K562 (cell line): ENCODE measurements at regions not wholly inside any gene's neighbourhood (a gene's known extent, or its start where the extent isn't known, plus 50 kb on each side); places are given as distances from the start of the nearest gene placed in this dataset.

ENCODE experiments used
- ATAC-seq: fragments of 200-7000 bp; cut with Tn5 transposase; 3 replicates; pipeline ENCODE4 v1.9.1; 2020; ENCODE audit warnings: moderate library complexity
- BruUV-seq: library from RNA; stranded (reverse); fragments of 400-500 nt; replicated peaks from 2 replicates; lab custom pipeline; 2021; lab: Mats Ljungman, UMichigan
- CTCF ChIA-PET: fragments of 300-600 bp; formaldehyde crosslinking; extraction: SDS; loops from one replicate; lab custom pipeline; 2021; ENCODE audit warnings: low intra/inter-chr PET ratio; lab: Yijun Ruan, JAX
- POLR2A ChIA-PET: fragments of 300-600, 350-650 bp; sonication (Branson Sonifier 250); formaldehyde crosslinking; extraction: SDS; loops from one replicate; lab custom pipeline; 2021; ENCODE audit warnings: antibody characterized with exemption, inconsistent platforms; lab: Yijun Ruan, JAX
- DNase-seq, 4 experiments: peaks; one replicate each; pipeline versions ENCODE4 v3.0.0 to v3.0.0-alpha.2; 2011 to 2018; ENCODE audit warnings: low spot score in 3 of 4, mixed read lengths in 3 of 4; ENCODE audit errors: extremely low read depth in 1 of 4
- FAIRE-seq: peaks from 2 replicates; lab custom pipeline; 2011; peaks lifted over from hg19 to GRCh38; lab: Jason Lieb, UNC
- H2AFZ ChIP-seq: 2 replicates; pipeline ENCODE4 v1.6.0; 2011; ENCODE audit warnings: low read depth, low read length, control low read depth, inconsistent platforms
- H3K27ac ChIP-seq: fragments of 200-600 bp; 3 replicates; pipeline ENCODE4 v1.8.0; 2011; ENCODE audit warnings: low read depth, mild to moderate bottlenecking, control low read depth, inconsistent platforms, low read length, moderate library complexity, mixed read lengths; ENCODE audit errors: extremely low read depth
- H3K27me3 ChIP-seq, 2 experiments: fragments of 300-600 bp in 1 of 2; 2 replicates in 1 of 2; 3 replicates in 1 of 2; pipeline versions ENCODE4 v1.6.0 to v1.8.0; 2011; ENCODE audit warnings: inconsistent platforms in 2 of 2, low read length in 2 of 2, mild to moderate bottlenecking in 1 of 2, mixed read lengths in 1 of 2, moderate library complexity in 1 of 2; ENCODE audit not compliant: control insufficient read depth in 2 of 2, insufficient read depth in 2 of 2
- H3K36me3 ChIP-seq: fragments of 300-600 bp; 3 replicates; pipeline ENCODE4 v1.8.0; 2011; ENCODE audit warnings: mild to moderate bottlenecking, low read length, inconsistent platforms; ENCODE audit not compliant: control insufficient read depth, insufficient read depth
- H3K4me1 ChIP-seq, 2 experiments: fragments of 200-600 bp in 1 of 2; replicated peaks in 1 of 2; 2 replicates in 1 of 2; 3 replicates in 1 of 2; pipeline versions ENCODE4 v1.5.1 to v1.8.0; 2011; ENCODE audit warnings: inconsistent platforms in 2 of 2, low read length in 2 of 2, mild to moderate bottlenecking in 1 of 2, mixed read lengths in 1 of 2, moderate library complexity in 1 of 2; ENCODE audit not compliant: control insufficient read depth in 2 of 2, insufficient read depth in 2 of 2
- H3K4me2 ChIP-seq: 2 replicates; pipeline ENCODE4 v1.6.1; 2011; ENCODE audit warnings: low read length, control low read depth, inconsistent platforms, mixed read lengths; ENCODE audit not compliant: insufficient read depth
- H3K4me3 ChIP-seq: fragments of 200-600 bp; sonication (generic), shearing (Covaris generic); 2 replicates; pipeline ENCODE4 v1.5.1; 2016; ENCODE audit warnings: control low read depth, inconsistent platforms
- H3K79me2 ChIP-seq: fragments of 200-600 bp; 3 replicates; pipeline ENCODE4 v1.8.0; 2011; ENCODE audit warnings: low read length, inconsistent platforms; ENCODE audit not compliant: control insufficient read depth, insufficient read depth
- H3K9ac ChIP-seq, 2 experiments: 2 replicates each; pipeline versions ENCODE4 v1.6.0 to v1.6.1; 2011; ENCODE audit warnings: low read depth in 2 of 2, low read length in 2 of 2, control low read depth in 1 of 2, inconsistent platforms in 1 of 2, mild to moderate bottlenecking in 1 of 2, mixed read lengths in 1 of 2; ENCODE audit not compliant: insufficient read depth in 1 of 2
- H3K9me1 ChIP-seq: one replicate; pipeline ENCODE4 v1.6.0; 2011; ENCODE audit warnings: inconsistent platforms, mild to moderate bottlenecking, low read length, moderate library complexity; ENCODE audit not compliant: control insufficient read depth, insufficient read depth
- H3K9me3 ChIP-seq: replicated peaks from 2 replicates; pipeline ENCODE4 v1.5.1; 2011; ENCODE audit warnings: low read depth, low read length, inconsistent platforms; ENCODE audit not compliant: control insufficient read depth, insufficient read depth
- H4K20me1 ChIP-seq: replicated peaks from 2 replicates; pipeline ENCODE4 v1.6.1; 2011; ENCODE audit warnings: low read length, inconsistent platforms, mixed read lengths; ENCODE audit not compliant: control insufficient read depth, insufficient read depth
- ESRRA ChIP-seq: fragments of 450-650 bp; IDR thresholded peaks from 2 replicates; pipeline ENCODE4 v1.6.1; 2014; ENCODE audit warnings: low read depth, mild to moderate bottlenecking, moderate library complexity, borderline replicate concordance
- FOXK1 ChIP-seq: sonication (generic); formaldehyde crosslinking; IDR thresholded peaks from 2 replicates; pipeline ENCODE4 v1.8.0; 2022; ENCODE audit warnings: missing genetic modification reagents, mild to moderate bottlenecking, borderline replicate concordance
- RB1 ChIP-seq: fragments of 450-650 bp; IDR thresholded peaks from 2 replicates; pipeline ENCODE4 v1.6.1; 2017; ENCODE audit warnings: low read depth, mild to moderate bottlenecking
- SP2 ChIP-seq: IDR thresholded peaks from 2 replicates; pipeline ENCODE4 v1.6.1; 2011; ENCODE audit warnings: mild to moderate bottlenecking, low read depth, low read length, moderate library complexity; ENCODE audit not compliant: poor library complexity, severe bottlenecking; ENCODE audit errors: extremely low read depth
- ZNF583 ChIP-seq: fragments of 250-450 bp; sonication (Bioruptor Pico); IDR thresholded peaks from 2 replicates; pipeline ENCODE4 v1.4.0; 2020
- ZNF75A ChIP-seq: fragments of 450-650 bp; formaldehyde crosslinking; IDR thresholded peaks from 2 replicates; pipeline ENCODE4 v1.4.0; 2020; ENCODE audit warnings: mild to moderate bottlenecking
- WGBS: fragments of 100-300 bp; shearing (Covaris generic); methylation state at CpG from one replicate; pipeline ENCODE4 v1.1.6; 2016; ENCODE audit warnings: low coverage, mixed read lengths; ENCODE audit not compliant: insufficient coverage; ENCODE audit errors: missing lambda C conversion rate; 5-methylcytosine and 5-hydroxymethylcytosine counted together
- in situ Hi-C: fragments of 300-500 bp; cut with MboI; formaldehyde crosslinking; loops from 4 replicates; pipeline ENCODE4 v1.15.0; 2018; ENCODE audit warnings: inconsistent platforms, mixed read lengths
- intact Hi-C: fragments of 100-400 bp; cut with micrococcal nuclease; formaldehyde crosslinking; loops from 2 replicates; pipeline ENCODE4 v1.14.2; 2022
- TF ChIP-seq, protein P1 (sequence below), 3 experiments: fragments of 200-800 bp in 1 of 3; sonication (Bioruptor generic) in 1 of 3; sonication (generic) in 1 of 3; formaldehyde crosslinking in 1 of 3; IDR thresholded peaks; 2 replicates each; pipeline versions ENCODE4 v1.6.1 to v1.8.0; 2016 to 2022; ENCODE audit warnings: mild to moderate bottlenecking in 2 of 3, missing compliant biosample characterization in 2 of 3, missing genetic modification characterization in 2 of 3, missing genetic modification reagents in 1 of 3
- TF ChIP-seq, protein P2 (sequence below), 2 experiments: fragments of 150-350 bp in 1 of 2; IDR thresholded peaks; 2 replicates each; pipeline ENCODE4 v1.6.1; 2012 to 2016; ENCODE audit warnings: low read depth in 2 of 2, low read length in 2 of 2, mild to moderate bottlenecking in 1 of 2, moderate library complexity in 1 of 2

DNA sequence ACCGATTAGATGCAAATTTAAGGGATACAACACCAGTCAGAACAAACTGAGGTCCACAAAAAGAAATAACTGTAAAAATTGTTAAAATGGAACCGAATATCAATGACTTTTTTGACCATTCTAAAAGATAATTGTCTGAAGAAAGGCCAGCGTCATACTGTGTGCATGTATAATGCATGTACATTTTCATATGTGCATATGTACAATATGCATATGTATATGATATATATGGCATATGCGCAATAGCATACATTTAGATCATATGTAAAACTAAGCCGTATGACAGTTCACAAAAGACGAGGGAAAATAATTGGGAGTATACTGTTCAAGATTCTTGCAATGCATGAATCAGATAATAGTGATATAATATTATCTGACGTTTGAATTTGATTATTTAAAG lies 475.8 kb upstream of the TMEM132C start:
- no peak overlapping the region for H3K9ac ChIP-seq
- no peaks in the 10 kb centered on the region for H3K9me1 ChIP-seq
- no peaks in the 10 kb centered on the region for H3K4me1 ChIP-seq
- no peaks in the 10 kb centered on the region for H3K36me3 ChIP-seq
- H3K79me2 ChIP-seq = no peaks in the 10 kb centered on the region
- POLR2A ChIA-PET = no interaction called here
- H3K4me2 ChIP-seq = no peak overlapping the region
- in situ Hi-C loops (no loop called here), intact Hi-C loops (no loop called here)
- no TSS peak for BruUV-seq
- no peak overlapping the region for H2AFZ ChIP-seq
- H3K4me3 ChIP-seq = no peak overlapping the region
- FAIRE-seq (no peak), ATAC-seq (no peak), DNase-seq (no peak)
- WGBS = 7% methylated on average over 7 of the region's 7 CpGs
- H3K27me3 ChIP-seq = no peaks in the 10 kb centered on the region
- H3K27ac ChIP-seq = no peak overlapping the region
- H4K20me1 ChIP-seq = no peaks in the 10 kb centered on the region
- TF ChIP-seq ZNF583 (CRISPR knock-in tag) (no peak), RB1 (no peak), FOXK1 (no peak), SP2 (no peak), ZNF75A (CRISPR knock-in tag) (no peak), ESRRA (no peak)
- TF ChIP-seq, protein P1, sequence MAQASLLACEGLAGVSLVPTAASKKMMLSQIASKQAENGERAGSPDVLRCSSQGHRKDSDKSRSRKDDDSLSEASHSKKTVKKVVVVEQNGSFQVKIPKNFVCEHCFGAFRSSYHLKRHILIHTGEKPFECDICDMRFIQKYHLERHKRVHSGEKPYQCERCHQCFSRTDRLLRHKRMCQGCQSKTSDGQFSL (CRISPR knock-in tag; IDR thresholded peaks at IDR 0.05) = no peak
- TF ChIP-seq, protein P1 (tag; IDR thresholded peaks at IDR 0.05) = no peak
- TF ChIP-seq, protein P2, sequence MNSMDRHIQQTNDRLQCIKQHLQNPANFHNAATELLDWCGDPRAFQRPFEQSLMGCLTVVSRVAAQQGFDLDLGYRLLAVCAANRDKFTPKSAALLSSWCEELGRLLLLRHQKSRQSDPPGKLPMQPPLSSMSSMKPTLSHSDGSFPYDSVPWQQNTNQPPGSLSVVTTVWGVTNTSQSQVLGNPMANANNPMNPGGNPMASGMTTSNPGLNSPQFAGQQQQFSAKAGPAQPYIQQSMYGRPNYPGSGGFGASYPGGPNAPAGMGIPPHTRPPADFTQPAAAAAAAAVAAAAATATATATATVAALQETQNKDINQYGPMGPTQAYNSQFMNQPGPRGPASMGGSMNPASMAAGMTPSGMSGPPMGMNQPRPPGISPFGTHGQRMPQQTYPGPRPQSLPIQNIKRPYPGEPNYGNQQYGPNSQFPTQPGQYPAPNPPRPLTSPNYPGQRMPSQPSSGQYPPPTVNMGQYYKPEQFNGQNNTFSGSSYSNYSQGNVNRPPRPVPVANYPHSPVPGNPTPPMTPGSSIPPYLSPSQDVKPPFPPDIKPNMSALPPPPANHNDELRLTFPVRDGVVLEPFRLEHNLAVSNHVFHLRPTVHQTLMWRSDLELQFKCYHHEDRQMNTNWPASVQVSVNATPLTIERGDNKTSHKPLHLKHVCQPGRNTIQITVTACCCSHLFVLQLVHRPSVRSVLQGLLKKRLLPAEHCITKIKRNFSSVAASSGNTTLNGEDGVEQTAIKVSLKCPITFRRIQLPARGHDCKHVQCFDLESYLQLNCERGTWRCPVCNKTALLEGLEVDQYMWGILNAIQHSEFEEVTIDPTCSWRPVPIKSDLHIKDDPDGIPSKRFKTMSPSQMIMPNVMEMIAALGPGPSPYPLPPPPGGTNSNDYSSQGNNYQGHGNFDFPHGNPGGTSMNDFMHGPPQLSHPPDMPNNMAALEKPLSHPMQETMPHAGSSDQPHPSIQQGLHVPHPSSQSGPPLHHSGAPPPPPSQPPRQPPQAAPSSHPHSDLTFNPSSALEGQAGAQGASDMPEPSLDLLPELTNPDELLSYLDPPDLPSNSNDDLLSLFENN (IDR thresholded peaks at IDR 0.05; ENCODE audit: low read depth in 2 of 2, low read length in 2 of 2) = no peak
- H3K9me3 ChIP-seq = 0 out of 2 replicates have a peak, but pooled peaks cover 2% of the 10 kb centered on the region
- CTCF ChIA-PET = no interaction called here
